ENCODE measurements at regions not wholly inside any gene's neighbourhood (a gene's known extent, or its start where the extent isn't known, plus 50 kb on each side); places are given as distances from the start of the nearest gene placed in this dataset.

DNA sequence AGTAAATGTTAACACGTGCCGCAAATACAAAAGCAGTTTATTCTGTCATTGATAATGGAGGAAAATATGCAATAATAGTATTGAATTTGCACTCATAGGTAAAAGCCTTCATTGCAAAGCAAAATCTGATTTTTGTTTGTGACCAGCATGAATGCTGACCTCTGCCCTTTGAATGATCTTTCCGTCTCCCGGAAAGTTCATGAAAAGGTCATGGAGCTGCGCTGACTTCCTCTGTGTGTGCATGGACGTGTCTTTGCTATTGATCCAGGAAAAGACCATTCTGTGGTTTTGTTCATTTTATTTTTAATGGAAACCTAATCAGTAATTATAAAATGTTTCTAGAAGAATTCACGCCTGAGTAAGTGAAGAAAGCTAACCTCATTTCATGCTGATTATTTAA, 320.0 kb downstream of the MTX2 start:
- H3K27me3 ChIP-seq = no peaks in the 10 kb centered on the region
- no peak for DNase-seq
- no peak overlapping the region for H3K27ac ChIP-seq
- H3K9me3 ChIP-seq = no peaks in the 10 kb centered on the region
- no peaks in the 10 kb centered on the region for H3K4me1 ChIP-seq
- TF ChIP-seq, protein P1, sequence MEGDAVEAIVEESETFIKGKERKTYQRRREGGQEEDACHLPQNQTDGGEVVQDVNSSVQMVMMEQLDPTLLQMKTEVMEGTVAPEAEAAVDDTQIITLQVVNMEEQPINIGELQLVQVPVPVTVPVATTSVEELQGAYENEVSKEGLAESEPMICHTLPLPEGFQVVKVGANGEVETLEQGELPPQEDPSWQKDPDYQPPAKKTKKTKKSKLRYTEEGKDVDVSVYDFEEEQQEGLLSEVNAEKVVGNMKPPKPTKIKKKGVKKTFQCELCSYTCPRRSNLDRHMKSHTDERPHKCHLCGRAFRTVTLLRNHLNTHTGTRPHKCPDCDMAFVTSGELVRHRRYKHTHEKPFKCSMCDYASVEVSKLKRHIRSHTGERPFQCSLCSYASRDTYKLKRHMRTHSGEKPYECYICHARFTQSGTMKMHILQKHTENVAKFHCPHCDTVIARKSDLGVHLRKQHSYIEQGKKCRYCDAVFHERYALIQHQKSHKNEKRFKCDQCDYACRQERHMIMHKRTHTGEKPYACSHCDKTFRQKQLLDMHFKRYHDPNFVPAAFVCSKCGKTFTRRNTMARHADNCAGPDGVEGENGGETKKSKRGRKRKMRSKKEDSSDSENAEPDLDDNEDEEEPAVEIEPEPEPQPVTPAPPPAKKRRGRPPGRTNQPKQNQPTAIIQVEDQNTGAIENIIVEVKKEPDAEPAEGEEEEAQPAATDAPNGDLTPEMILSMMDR (IDR thresholded peaks at IDR 0.05) = no peak
- intact Hi-C loops (cut with DNase I; ENCODE audit: low total_unique reads) = no loop called here
- no peak overlapping the region for H3K4me3 ChIP-seq
- H3K36me3 ChIP-seq = no peaks in the 10 kb centered on the region

DNA sequence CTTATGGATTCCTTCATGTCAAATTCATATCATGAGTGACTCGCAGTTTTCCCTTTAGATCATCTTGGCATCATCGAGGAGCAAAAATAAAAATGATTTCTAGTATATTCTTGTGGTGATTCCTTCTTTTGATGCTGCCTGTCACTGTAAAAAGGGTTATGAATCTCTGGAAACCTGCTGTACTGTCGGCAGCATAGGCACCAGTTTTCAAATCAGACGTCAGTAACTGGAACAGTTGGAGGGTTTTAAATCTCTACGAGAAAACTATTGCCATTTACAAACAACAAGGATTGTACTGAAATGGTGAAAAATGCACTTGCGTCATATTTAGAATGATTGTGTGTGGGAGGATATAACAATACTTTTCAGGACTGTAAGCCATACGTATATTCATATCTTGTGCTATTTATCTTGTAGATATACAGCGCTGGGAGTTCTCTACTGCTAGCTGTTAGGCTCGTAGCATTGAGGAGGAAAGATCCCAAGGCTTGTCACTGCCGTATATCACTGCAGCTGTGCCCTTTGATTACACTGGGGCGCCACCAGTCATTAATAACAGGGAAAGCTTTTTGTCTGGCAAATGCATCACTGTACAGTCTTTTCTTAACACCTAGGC, 320.7 kb downstream of the MTX2 start:
- Histone ChIP-seq H3K4me3 (no peak overlapping the region), H3K9me3 (no peaks in the 10 kb centered on the region), H3K27ac (no peak overlapping the region), H3K4me1 (no peaks in the 10 kb centered on the region), H3K27me3 (no peaks in the 10 kb centered on the region), H3K36me3 (no peaks in the 10 kb centered on the region)
- TF ChIP-seq, protein P1 (IDR thresholded peaks at IDR 0.05) = no peak
- intact Hi-C loops (cut with DNase I; ENCODE audit: low total_unique reads) = no loop called here
- no peak for DNase-seq

DNA sequence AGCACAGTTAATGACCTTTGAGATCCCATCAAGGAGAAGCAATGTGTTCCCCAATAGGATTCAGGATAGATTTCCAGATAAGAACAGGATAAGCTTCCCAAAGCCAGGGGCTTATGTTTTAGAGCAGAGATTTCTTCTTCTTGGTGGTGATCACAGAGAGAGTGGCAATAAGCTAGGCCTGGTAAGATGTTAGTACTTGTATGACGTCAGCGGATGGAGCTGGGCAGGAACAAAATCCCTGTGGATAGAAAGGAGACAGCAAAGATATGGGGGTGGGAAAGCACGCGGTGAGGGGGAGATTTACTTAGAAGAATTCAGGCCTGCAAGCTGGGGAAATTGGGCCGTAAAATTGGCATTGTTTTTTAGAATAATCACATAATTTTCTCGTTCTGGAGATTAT, 323.0 kb downstream of the MTX2 start:
- TF ChIP-seq, protein P1 (IDR thresholded peaks at IDR 0.05) = no peak
- H3K27ac ChIP-seq = no peak overlapping the region
- H3K36me3 ChIP-seq = no peaks in the 10 kb centered on the region
- peaks cover 0 to 5% (median 0%) of the 10 kb centered on the region in 4 donors for H3K4me1 ChIP-seq
- DNase-seq = no peak
- no peak overlapping the region for H3K4me3 ChIP-seq
- H3K9me3 ChIP-seq = no peaks in the 10 kb centered on the region
- intact Hi-C loops (cut with DNase I; ENCODE audit: low total_unique reads) = no loop called here
- no peaks in the 10 kb centered on the region for H3K27me3 ChIP-seq

DNA sequence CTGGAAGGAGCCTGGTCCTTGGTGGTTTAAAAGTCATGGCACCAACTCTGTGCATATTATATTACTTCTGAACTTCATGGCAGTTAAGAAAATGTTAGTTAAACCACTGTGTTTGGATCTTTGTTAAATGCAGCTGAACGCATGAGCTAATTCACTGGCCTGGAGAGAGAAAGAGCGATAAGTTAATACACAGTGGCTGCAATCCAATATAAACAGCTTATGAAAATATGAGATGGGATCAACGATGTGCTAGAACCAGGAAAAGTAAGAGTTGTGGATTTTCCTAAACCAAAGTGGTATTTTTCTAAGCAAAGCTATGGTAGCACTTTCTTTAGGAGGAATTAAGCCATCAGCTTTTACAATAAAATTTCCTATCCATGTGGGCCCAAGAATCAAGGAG, 326.7 kb downstream of the MTX2 start:
- intact Hi-C loops (cut with DNase I; ENCODE audit: low total_unique reads) = no loop called here
- no peak overlapping the region for H3K4me3 ChIP-seq
- no peak for DNase-seq
- H3K27me3 ChIP-seq = no peaks in the 10 kb centered on the region
- H3K27ac ChIP-seq = no peak overlapping the region
- no peaks in the 10 kb centered on the region for H3K9me3 ChIP-seq
- no peaks in the 10 kb centered on the region for H3K36me3 ChIP-seq
- TF ChIP-seq, protein P1 (IDR thresholded peaks at IDR 0.05) = no peak
- peaks cover 0 to 5% (median 0%) of the 10 kb centered on the region in 4 donors for H3K4me1 ChIP-seq

DNA sequence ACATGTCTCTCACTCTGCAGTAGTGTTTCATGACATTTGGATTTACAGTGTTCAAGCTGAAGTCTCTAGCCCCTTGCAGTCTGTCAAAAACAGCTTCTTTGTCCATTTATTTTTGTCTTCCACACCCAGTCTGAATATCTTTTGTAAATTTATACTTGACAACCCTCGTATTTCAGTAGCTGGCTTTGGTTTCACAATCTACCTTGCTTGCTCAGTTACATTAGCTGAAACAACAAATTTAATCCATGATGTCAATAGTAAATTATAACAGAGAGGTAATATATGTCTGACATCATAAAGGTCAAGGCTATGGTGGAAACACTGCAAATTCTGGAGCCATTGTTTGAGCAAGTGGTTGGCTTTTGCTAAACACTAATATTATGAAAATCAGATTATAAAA, 328.7 kb downstream of the MTX2 start:
- no peak for DNase-seq
- Histone ChIP-seq H3K9me3 (no peaks in the 10 kb centered on the region), H3K27ac (no peak overlapping the region), H3K4me1 (peaks cover 0 to 5% (median 0%) of the 10 kb centered on the region in 4 donors), H3K36me3 (no peaks in the 10 kb centered on the region), H3K4me3 (no peak overlapping the region), H3K27me3 (no peaks in the 10 kb centered on the region)
- TF ChIP-seq, protein P1 (IDR thresholded peaks at IDR 0.05) = no peak
- intact Hi-C loops (cut with DNase I; ENCODE audit: low total_unique reads) = no loop called here

DNA sequence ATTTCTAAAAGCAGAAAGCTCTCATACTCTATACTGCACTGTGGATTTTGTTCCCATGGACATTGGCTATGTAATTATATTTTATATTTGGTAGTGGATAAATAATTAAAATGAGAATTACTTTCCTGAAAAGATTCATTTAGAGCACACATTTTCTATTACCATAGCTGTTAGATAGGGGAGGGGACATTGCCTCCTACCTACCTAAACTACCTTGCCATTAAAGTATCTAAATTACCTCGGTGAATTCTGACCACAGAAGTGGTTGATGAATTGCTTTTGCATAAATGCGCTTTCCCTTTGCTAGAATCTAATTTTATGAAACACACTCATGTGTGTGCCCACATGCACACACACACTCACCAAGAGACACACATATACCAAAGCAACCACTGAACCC, 329.1 kb downstream of the MTX2 start:
- no peaks in the 10 kb centered on the region for H3K27me3 ChIP-seq
- no peak overlapping the region for H3K27ac ChIP-seq
- H3K9me3 ChIP-seq = no peaks in the 10 kb centered on the region
- H3K4me3 ChIP-seq = no peak overlapping the region
- TF ChIP-seq, protein P1 (IDR thresholded peaks at IDR 0.05) = no peak
- peaks cover 0 to 5% (median 0%) of the 10 kb centered on the region in 4 donors for H3K4me1 ChIP-seq
- DNase-seq = no peak
- intact Hi-C loops (cut with DNase I; ENCODE audit: low total_unique reads) = no loop called here
- no peaks in the 10 kb centered on the region for H3K36me3 ChIP-seq

Measured in tibial artery (tissue), 4 donors.